Osteoblast (primary cell): ENCODE measurements at regions not wholly inside any gene's neighbourhood (a gene's known extent, or its start where the extent isn't known, plus 50 kb on each side); places are given as distances from the start of the nearest gene placed in this dataset.

Experiments
- DNase-seq: peaks from one replicate; pipeline ENCODE4 v3.0.0; 2011; ENCODE audit warnings: low spot score, mixed read lengths; ENCODE audit not compliant: insufficient read length; ENCODE audit errors: missing footprints
- H2AFZ ChIP-seq: 2 replicates; pipeline ENCODE4 v1.6.0; 2011; ENCODE audit warnings: mild to moderate bottlenecking, low read length
- H3K27ac ChIP-seq: 2 replicates; pipeline ENCODE4 v1.5.1; 2011; ENCODE audit warnings: mild to moderate bottlenecking, low read depth, low read length, moderate library complexity
- H3K27me3 ChIP-seq: 2 replicates; pipeline ENCODE4 v1.6.0; 2012; ENCODE audit warnings: mild to moderate bottlenecking, control low read depth, inconsistent platforms, low read length, moderate library complexity; ENCODE audit not compliant: insufficient read depth
- H3K36me3 ChIP-seq: 2 replicates; pipeline ENCODE4 v1.5.1; 2011; ENCODE audit warnings: mild to moderate bottlenecking, low read length, control low read depth, moderate library complexity; ENCODE audit not compliant: insufficient read depth
- H3K4me1 ChIP-seq: 2 replicates; pipeline ENCODE4 v1.5.1; 2011; ENCODE audit warnings: mild to moderate bottlenecking, low read length, control low read depth, moderate library complexity; ENCODE audit not compliant: insufficient read depth
- H3K4me2 ChIP-seq: 2 replicates; pipeline ENCODE4 v1.6.0; 2011; ENCODE audit warnings: mild to moderate bottlenecking, low read length; ENCODE audit not compliant: insufficient read depth
- H3K4me3 ChIP-seq: fragments of 200-600 bp; sonication (generic); 3 replicates; pipeline ENCODE4 v1.5.1; 2012; ENCODE audit warnings: mild to moderate bottlenecking, low read length, inconsistent platforms; ENCODE audit not compliant: insufficient read depth
- H3K79me2 ChIP-seq: 2 replicates; pipeline ENCODE4 v1.6.0; 2012; ENCODE audit warnings: mild to moderate bottlenecking, low read length, control low read depth, inconsistent platforms; ENCODE audit not compliant: insufficient read depth
- H3K9me3 ChIP-seq: 2 replicates; pipeline ENCODE4 v1.5.1; 2011; ENCODE audit warnings: low read depth, low read length, control low read depth
- H4K20me1 ChIP-seq: 2 replicates; pipeline ENCODE4 v1.6.0; 2012; ENCODE audit warnings: mild to moderate bottlenecking, low read length, control low read depth; ENCODE audit not compliant: insufficient read depth
- TF ChIP-seq, protein P1 (sequence below): IDR thresholded peaks from 2 replicates; pipeline ENCODE4 v1.5.1; 2011; ENCODE audit warnings: mild to moderate bottlenecking, low read depth, low read length, moderate library complexity; ENCODE audit errors: extremely low read depth

DNA sequence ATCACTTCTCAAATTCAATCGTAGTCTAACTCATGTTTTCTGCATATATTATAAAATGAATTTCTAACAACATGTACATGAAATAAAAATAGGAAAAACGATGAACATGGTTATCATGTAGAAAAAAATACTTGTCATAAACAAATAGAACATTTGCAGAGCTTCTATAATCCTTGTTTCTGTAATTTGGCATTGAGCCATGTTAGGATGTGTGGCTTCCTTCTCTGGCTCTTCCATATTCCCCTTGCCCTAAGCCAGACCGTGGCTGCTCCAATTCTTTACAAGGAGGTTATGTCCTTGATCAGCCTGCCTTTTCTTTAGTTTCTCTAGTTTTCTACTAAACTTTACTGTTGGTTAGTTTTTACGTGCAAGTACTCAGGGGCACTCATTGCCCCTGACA is 155.3 kb downstream of the COL6A3 start:
- TF ChIP-seq, protein P1, sequence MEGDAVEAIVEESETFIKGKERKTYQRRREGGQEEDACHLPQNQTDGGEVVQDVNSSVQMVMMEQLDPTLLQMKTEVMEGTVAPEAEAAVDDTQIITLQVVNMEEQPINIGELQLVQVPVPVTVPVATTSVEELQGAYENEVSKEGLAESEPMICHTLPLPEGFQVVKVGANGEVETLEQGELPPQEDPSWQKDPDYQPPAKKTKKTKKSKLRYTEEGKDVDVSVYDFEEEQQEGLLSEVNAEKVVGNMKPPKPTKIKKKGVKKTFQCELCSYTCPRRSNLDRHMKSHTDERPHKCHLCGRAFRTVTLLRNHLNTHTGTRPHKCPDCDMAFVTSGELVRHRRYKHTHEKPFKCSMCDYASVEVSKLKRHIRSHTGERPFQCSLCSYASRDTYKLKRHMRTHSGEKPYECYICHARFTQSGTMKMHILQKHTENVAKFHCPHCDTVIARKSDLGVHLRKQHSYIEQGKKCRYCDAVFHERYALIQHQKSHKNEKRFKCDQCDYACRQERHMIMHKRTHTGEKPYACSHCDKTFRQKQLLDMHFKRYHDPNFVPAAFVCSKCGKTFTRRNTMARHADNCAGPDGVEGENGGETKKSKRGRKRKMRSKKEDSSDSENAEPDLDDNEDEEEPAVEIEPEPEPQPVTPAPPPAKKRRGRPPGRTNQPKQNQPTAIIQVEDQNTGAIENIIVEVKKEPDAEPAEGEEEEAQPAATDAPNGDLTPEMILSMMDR = no peak
- Histone ChIP-seq H3K4me2 (no peak overlapping the region), H3K79me2 (no peaks in the 10 kb centered on the region), H3K27ac (peak overlapping the region; percentile 88), H3K27me3 (no peaks in the 10 kb centered on the region), H4K20me1 (no peaks in the 10 kb centered on the region), H3K36me3 (no peaks in the 10 kb centered on the region), H3K4me3 (no peak overlapping the region), H3K9me3 (no peaks in the 10 kb centered on the region), H3K4me1 (peaks cover 80% of the 10 kb centered on the region), H2AFZ (no peak overlapping the region)
- DNase-seq = no peak

DNA sequence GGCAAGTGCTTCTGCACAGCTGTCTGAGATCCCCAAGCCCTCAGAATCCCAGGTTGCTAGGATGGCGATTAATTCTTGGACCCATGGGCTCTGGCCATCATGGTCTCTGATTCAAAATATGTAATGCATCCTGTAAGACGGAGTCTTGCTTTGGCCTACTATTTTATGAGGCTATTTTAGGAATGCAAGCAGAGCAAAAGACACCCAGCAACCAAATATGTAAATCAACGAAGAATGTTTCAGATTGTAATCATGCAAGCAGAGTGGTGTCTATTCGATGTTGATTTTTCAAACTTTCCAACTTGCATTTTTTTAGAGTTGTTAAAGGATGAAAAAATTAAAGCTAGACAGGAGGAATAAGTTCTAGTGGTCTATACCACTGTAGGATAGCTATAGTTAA is 154.8 kb downstream of the COL6A3 start:
- Histone ChIP-seq H3K4me1 (peaks cover 81% of the 10 kb centered on the region), H3K36me3 (no peaks in the 10 kb centered on the region), H3K27me3 (no peaks in the 10 kb centered on the region), H3K27ac (peak overlapping the region; percentile 88), H4K20me1 (no peaks in the 10 kb centered on the region), H2AFZ (no peak overlapping the region), H3K9me3 (no peaks in the 10 kb centered on the region), H3K4me3 (no peak overlapping the region), H3K4me2 (no peak overlapping the region), H3K79me2 (no peaks in the 10 kb centered on the region)
- peak; percentile 61 for DNase-seq
- TF ChIP-seq, protein P1 = no peak

- H3K27me3 ChIP-seq = no peaks in the 10 kb centered on the region
- peak overlapping the region; percentile 88 for H3K27ac ChIP-seq
- no peaks in the 10 kb centered on the region for H3K36me3 ChIP-seq
- no peak for DNase-seq
- no peaks in the 10 kb centered on the region for H4K20me1 ChIP-seq
- H3K4me1 ChIP-seq = peaks cover 81% of the 10 kb centered on the region
- TF ChIP-seq, protein P1 = no peak
- H3K79me2 ChIP-seq = no peaks in the 10 kb centered on the region
- no peak overlapping the region for H2AFZ ChIP-seq
- no peak overlapping the region for H3K4me3 ChIP-seq
- H3K9me3 ChIP-seq = no peaks in the 10 kb centered on the region
- no peak overlapping the region for H3K4me2 ChIP-seq
Measured at GRCh38 chr2:237260039-237260620, 153.8 kb downstream of the COL6A3 start.

DNA sequence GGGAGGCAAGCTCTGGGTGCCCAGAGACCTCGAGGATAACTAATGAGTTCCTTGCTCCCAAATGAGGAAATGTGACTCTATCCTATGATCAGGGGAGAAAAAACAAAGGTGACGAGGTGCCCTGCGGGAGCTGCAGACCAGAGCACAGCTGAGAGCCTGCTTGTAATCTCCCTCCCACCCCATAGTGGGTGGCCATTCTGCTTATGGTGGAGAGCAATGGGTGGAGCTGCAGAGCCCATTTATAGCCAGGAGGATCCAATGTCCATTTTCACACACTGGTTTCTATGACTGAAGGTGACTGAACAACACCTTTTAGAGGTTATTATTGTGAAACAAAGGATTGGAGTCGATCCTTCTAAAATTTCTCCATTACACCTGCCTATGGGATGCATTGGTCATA is 153.3 kb downstream of the COL6A3 start:
- peaks cover 81% of the 10 kb centered on the region for H3K4me1 ChIP-seq
- TF ChIP-seq, protein P1 = no peak

More for the DNA sequence above, 153.3 kb downstream of the COL6A3 start:
- Histone ChIP-seq H3K36me3 (no peaks in the 10 kb centered on the region), H3K9me3 (no peaks in the 10 kb centered on the region), H2AFZ (no peak overlapping the region), H3K4me2 (no peak overlapping the region), H3K4me3 (no peak overlapping the region), H4K20me1 (no peaks in the 10 kb centered on the region), H3K27ac (peak overlapping the region; percentile 88), H3K27me3 (no peaks in the 10 kb centered on the region), H3K79me2 (no peaks in the 10 kb centered on the region)
- no peak for DNase-seq
